ENCODE measurements at regions not wholly inside any gene's neighbourhood (a gene's known extent, or its start where the extent isn't known, plus 50 kb on each side); places are given as distances from the start of the nearest gene placed in this dataset.

- TF ChIP-seq CTCF (IDR thresholded peaks at IDR 0.05) = no peak
- no peak for TF ChIP-seq POLR2A (IDR thresholded peaks at IDR 0.05)
Measured at GRCh38 chr5:68739752-68740151, 354.1 kb upstream of the SLC30A5 start.
